ENCODE measurements at regions not wholly inside any gene's neighbourhood (a gene's known extent, or its start where the extent isn't known, plus 50 kb on each side); places are given as distances from the start of the nearest gene placed in this dataset.

- TF ChIP-seq, protein P1, sequence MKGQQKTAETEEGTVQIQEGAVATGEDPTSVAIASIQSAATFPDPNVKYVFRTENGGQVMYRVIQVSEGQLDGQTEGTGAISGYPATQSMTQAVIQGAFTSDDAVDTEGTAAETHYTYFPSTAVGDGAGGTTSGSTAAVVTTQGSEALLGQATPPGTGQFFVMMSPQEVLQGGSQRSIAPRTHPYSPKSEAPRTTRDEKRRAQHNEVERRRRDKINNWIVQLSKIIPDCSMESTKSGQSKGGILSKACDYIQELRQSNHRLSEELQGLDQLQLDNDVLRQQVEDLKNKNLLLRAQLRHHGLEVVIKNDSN (IDR thresholded peaks at IDR 0.05): no peak
- TF ChIP-seq, protein P2, sequence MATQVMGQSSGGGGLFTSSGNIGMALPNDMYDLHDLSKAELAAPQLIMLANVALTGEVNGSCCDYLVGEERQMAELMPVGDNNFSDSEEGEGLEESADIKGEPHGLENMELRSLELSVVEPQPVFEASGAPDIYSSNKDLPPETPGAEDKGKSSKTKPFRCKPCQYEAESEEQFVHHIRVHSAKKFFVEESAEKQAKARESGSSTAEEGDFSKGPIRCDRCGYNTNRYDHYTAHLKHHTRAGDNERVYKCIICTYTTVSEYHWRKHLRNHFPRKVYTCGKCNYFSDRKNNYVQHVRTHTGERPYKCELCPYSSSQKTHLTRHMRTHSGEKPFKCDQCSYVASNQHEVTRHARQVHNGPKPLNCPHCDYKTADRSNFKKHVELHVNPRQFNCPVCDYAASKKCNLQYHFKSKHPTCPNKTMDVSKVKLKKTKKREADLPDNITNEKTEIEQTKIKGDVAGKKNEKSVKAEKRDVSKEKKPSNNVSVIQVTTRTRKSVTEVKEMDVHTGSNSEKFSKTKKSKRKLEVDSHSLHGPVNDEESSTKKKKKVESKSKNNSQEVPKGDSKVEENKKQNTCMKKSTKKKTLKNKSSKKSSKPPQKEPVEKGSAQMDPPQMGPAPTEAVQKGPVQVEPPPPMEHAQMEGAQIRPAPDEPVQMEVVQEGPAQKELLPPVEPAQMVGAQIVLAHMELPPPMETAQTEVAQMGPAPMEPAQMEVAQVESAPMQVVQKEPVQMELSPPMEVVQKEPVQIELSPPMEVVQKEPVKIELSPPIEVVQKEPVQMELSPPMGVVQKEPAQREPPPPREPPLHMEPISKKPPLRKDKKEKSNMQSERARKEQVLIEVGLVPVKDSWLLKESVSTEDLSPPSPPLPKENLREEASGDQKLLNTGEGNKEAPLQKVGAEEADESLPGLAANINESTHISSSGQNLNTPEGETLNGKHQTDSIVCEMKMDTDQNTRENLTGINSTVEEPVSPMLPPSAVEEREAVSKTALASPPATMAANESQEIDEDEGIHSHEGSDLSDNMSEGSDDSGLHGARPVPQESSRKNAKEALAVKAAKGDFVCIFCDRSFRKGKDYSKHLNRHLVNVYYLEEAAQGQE (IDR thresholded peaks at IDR 0.05; ENCODE audit: low read depth): no peak
Measured at GRCh38 chr9:26247861-26248260, 569.6 kb upstream of the TUSC1 start.

GRCh38 chr9:26244661-26245451 is 566.6 kb upstream of the TUSC1 start:
- TF ChIP-seq TCF12 (IDR thresholded peaks at IDR 0.05; ENCODE audit: low read depth) (no peak), FOXM1 (IDR thresholded peaks at IDR 0.05; ENCODE audit: borderline replicate concordance, low read depth) (no peak), RAD21 (IDR thresholded peaks at IDR 0.05; ENCODE audit: low read depth) (no peak), TAF1 (IDR thresholded peaks at IDR 0.05; ENCODE audit: low read depth) (no peak), CEBPB (IDR thresholded peaks at IDR 0.05) (no peak), CREB1 (IDR thresholded peaks at IDR 0.05; ENCODE audit: low read depth) (no peak), EP300 (IDR thresholded peaks at IDR 0.05; ENCODE audit: borderline replicate concordance) (no peak), ZBTB7A (IDR thresholded peaks at IDR 0.05; ENCODE audit: low read depth) (no peak), EGR1 (IDR thresholded peaks at IDR 0.05) (no peak), TEAD4 (IDR thresholded peaks at IDR 0.05) (no peak), YY1 (IDR thresholded peaks at IDR 0.05; ENCODE audit: low read depth) (no peak)
- TF ChIP-seq, protein P1 (IDR thresholded peaks at IDR 0.05): no peak
- TF ChIP-seq, protein P3, sequence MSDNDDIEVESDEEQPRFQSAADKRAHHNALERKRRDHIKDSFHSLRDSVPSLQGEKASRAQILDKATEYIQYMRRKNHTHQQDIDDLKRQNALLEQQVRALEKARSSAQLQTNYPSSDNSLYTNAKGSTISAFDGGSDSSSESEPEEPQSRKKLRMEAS (IDR thresholded peaks at IDR 0.05): no peak
- TF ChIP-seq, protein P2 (IDR thresholded peaks at IDR 0.05; ENCODE audit: low read depth): no peak

GRCh38 chr9:26243726-26244125 is 565.5 kb upstream of the TUSC1 start:
- TF ChIP-seq TCF12 (IDR thresholded peaks at IDR 0.05; ENCODE audit: low read depth): peak; percentile 66; the same call in 1 of the 2 replicates
- TF ChIP-seq, protein P1 (IDR thresholded peaks at IDR 0.05): no peak
- peak; percentile 87 for TF ChIP-seq EP300 (IDR thresholded peaks at IDR 0.05; ENCODE audit: borderline replicate concordance)
- peak; percentile 88 for TF ChIP-seq FOXM1 (IDR thresholded peaks at IDR 0.05; ENCODE audit: borderline replicate concordance, low read depth)
- TF ChIP-seq TAF1 (IDR thresholded peaks at IDR 0.05; ENCODE audit: low read depth): no peak
- peak; percentile 77 for TF ChIP-seq TEAD4 (IDR thresholded peaks at IDR 0.05)

DNA sequence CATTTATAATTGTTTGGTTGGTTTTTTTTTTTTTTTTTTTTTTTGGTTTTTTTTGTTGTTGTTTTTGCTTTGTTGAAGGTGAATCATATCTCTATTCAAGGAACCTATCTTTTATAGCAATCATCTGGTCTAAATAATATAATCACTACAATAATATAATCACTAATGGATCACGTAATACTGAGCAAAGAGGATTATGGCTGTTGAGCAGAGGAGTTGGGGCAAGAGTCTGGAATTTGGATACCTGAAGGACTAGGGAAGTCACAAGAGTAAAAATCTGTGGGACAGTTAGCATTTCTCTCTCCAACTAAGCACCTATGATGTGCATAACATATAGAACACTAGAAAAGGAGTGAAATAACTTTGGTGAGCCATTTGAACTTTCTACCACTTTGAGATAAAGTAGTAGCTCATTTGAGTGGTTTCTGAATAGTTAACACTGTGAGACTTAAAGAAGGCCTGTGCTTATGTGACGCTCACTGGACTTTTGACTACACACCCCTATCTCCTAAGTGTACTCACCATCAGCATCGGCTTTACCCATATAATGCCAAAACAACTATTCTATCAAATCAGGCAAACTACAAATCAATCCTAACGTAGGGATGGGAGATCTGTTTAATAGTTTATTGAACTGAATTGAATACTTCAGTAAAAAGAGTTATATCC is 564.9 kb upstream of the TUSC1 start:
- TF ChIP-seq RAD21 (IDR thresholded peaks at IDR 0.05; ENCODE audit: low read depth): no peak
- TF ChIP-seq TEAD4 (IDR thresholded peaks at IDR 0.05): no peak
- TF ChIP-seq, protein P3 (IDR thresholded peaks at IDR 0.05): no peak
- no peak for TF ChIP-seq TAF1 (IDR thresholded peaks at IDR 0.05; ENCODE audit: low read depth)
- TF ChIP-seq CREB1 (IDR thresholded peaks at IDR 0.05; ENCODE audit: low read depth): no peak
- no peak for TF ChIP-seq CEBPB (IDR thresholded peaks at IDR 0.05)
- TF ChIP-seq ZBTB7A (IDR thresholded peaks at IDR 0.05; ENCODE audit: low read depth): no peak
- TF ChIP-seq, protein P2 (IDR thresholded peaks at IDR 0.05; ENCODE audit: low read depth): no peak
- no peak for TF ChIP-seq EP300 (IDR thresholded peaks at IDR 0.05; ENCODE audit: borderline replicate concordance)
- no peak for TF ChIP-seq YY1 (IDR thresholded peaks at IDR 0.05; ENCODE audit: low read depth)
- TF ChIP-seq TCF12 (IDR thresholded peaks at IDR 0.05; ENCODE audit: low read depth): no peak
- no peak for TF ChIP-seq FOXM1 (IDR thresholded peaks at IDR 0.05; ENCODE audit: borderline replicate concordance, low read depth)
- TF ChIP-seq, protein P1 (IDR thresholded peaks at IDR 0.05): no peak
- no peak for TF ChIP-seq EGR1 (IDR thresholded peaks at IDR 0.05)
- no peak for TF ChIP-seq NFIC (IDR thresholded peaks at IDR 0.05)

Measured in Ishikawa (cell line).